Keratinocyte (primary cell): ENCODE measurements at regions not wholly inside any gene's neighbourhood (a gene's known extent, or its start where the extent isn't known, plus 50 kb on each side); places are given as distances from the start of the nearest gene placed in this dataset.

Experiments
- DNase-seq: peaks from one replicate; pipeline ENCODE4 v3.0.0-alpha.2; 2011; ENCODE audit warnings: low read depth, missing footprints, low spot score
- FAIRE-seq: peaks from 2 replicates; lab custom pipeline; 2011; peaks lifted over from hg19 to GRCh38; lab: Jason Lieb, UNC
- H2AFZ ChIP-seq: 2 replicates; pipeline ENCODE4 v1.6.0; 2012; ENCODE audit warnings: low read length, control low read depth, inconsistent platforms; ENCODE audit not compliant: control insufficient read depth
- H3K27ac ChIP-seq: 2 replicates; pipeline ENCODE4 v1.5.1; 2011; ENCODE audit warnings: low read length; ENCODE audit not compliant: control insufficient read depth, insufficient read depth
- H3K27me3 ChIP-seq: 3 replicates; pipeline ENCODE4 v1.6.0; 2011; ENCODE audit warnings: low read length; ENCODE audit not compliant: control insufficient read depth, insufficient read depth; ENCODE audit errors: extremely low read depth
- H3K36me3 ChIP-seq, 2 experiments: 2 replicates in 1 of 2; 3 replicates in 1 of 2; pipeline ENCODE4 v1.5.1; 2011; ENCODE audit warnings: low read length in 2 of 2, mild to moderate bottlenecking in 1 of 2; ENCODE audit not compliant: control insufficient read depth in 2 of 2, insufficient read depth in 2 of 2; ENCODE audit errors: extremely low read depth in 1 of 2
- H3K4me1 ChIP-seq: 3 replicates; pipeline ENCODE4 v1.5.1; 2011; ENCODE audit warnings: low read length; ENCODE audit not compliant: control insufficient read depth, insufficient read depth; ENCODE audit errors: extremely low read depth
- H3K4me2 ChIP-seq: 3 replicates; pipeline ENCODE4 v1.6.0; 2011; ENCODE audit warnings: low read depth, low read length; ENCODE audit not compliant: control insufficient read depth, insufficient read depth; ENCODE audit errors: extremely low read depth
- H3K4me3 ChIP-seq, 3 experiments: fragments of 200-600 bp in 1 of 3; sonication (generic) in 1 of 3; 2 replicates in 2 of 3; 3 replicates in 1 of 3; pipeline ENCODE4 v1.5.1; 2011 to 2016; ENCODE audit warnings: low read length in 3 of 3, mild to moderate bottlenecking in 3 of 3, control low read depth in 2 of 3, inconsistent platforms in 1 of 3, low read depth in 1 of 3, mixed read lengths in 1 of 3, mixed run types in 1 of 3, moderate library complexity in 1 of 3; ENCODE audit not compliant: control insufficient read depth in 2 of 3, insufficient read depth in 2 of 3; ENCODE audit errors: extremely low read depth in 1 of 3
- H3K79me2 ChIP-seq: 2 replicates; pipeline ENCODE4 v1.6.0; 2012; ENCODE audit warnings: low read length; ENCODE audit not compliant: control insufficient read depth, insufficient read depth
- H3K9ac ChIP-seq: 3 replicates; pipeline ENCODE4 v1.6.0; 2011; ENCODE audit warnings: low read length; ENCODE audit not compliant: control insufficient read depth, insufficient read depth; ENCODE audit errors: extremely low read depth
- H3K9me1 ChIP-seq: 3 replicates; pipeline ENCODE4 v1.6.0; 2011; ENCODE audit warnings: low read length; ENCODE audit not compliant: control insufficient read depth, insufficient read depth; ENCODE audit errors: extremely low read depth
- H3K9me3 ChIP-seq: 2 replicates; pipeline ENCODE4 v1.5.1; 2012; ENCODE audit warnings: low read depth, low read length; ENCODE audit not compliant: control insufficient read depth
- H4K20me1 ChIP-seq: 3 replicates; pipeline ENCODE4 v1.6.0; 2011; ENCODE audit warnings: low read length; ENCODE audit not compliant: control insufficient read depth, insufficient read depth; ENCODE audit errors: extremely low read depth
- CTCF ChIP-seq, 3 experiments: IDR thresholded peaks in 1 of 3; conservative IDR thresholded peaks in 1 of 3; optimal IDR thresholded peaks in 1 of 3; 2 replicates in 2 of 3; 3 replicates in 1 of 3; pipeline versions ENCODE3 to v1.5.1; 2011; ENCODE audit warnings: low read length in 3 of 3, mild to moderate bottlenecking in 3 of 3, moderate library complexity in 2 of 3, control low read depth in 1 of 3, inconsistent platforms in 1 of 3; ENCODE audit not compliant: insufficient read depth in 2 of 3; ENCODE audit errors: extremely low read depth in 1 of 3
- EZH2 ChIP-seq: IDR thresholded peaks from one replicate; pipeline ENCODE4 v1.6.1; 2012; ENCODE audit warnings: inconsistent platforms, mild to moderate bottlenecking, low read length, moderate library complexity
- dilution Hi-C: fragments of 300-500 bp; cut with MboI; formaldehyde crosslinking; loops from one replicate; pipeline ENCODE4 v1.7.0; 2020; ENCODE audit warnings: low sequenced_read_pairs; ENCODE audit not compliant: extremely low pct_ligation_motif_present

DNA sequence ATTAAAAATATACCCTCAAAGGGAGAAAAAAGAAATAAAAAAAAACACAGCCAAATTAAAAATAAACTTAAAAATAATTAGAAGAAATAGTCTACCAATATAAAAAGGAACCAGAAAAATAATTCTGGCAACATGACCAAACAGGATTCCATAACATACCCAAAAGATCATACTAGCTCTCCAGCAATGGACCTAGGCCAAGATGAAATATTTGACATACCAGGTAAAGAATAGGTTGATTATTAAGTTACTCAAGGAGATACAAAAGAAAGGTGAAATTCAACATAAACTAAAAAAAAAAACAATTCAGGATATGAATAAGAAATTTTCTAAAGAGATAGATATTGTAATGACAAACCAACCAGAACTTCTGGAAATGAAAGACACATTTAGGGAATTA lies 121.3 kb upstream of the SCAF11 start:
- peaks cover 25% of the 10 kb centered on the region for H3K4me1 ChIP-seq
- no peaks in the 10 kb centered on the region for H3K9me1 ChIP-seq
- DNase-seq (no peak), FAIRE-seq (no peak)
- H3K4me2 ChIP-seq, result no peak overlapping the region
- H3K9ac ChIP-seq, result no peak overlapping the region
- H3K9me3 ChIP-seq, result no peaks in the 10 kb centered on the region
- no peaks in the 10 kb centered on the region for H3K27me3 ChIP-seq
- H3K36me3 ChIP-seq, result no peaks in the 10 kb centered on the region
- no peaks in the 10 kb centered on the region for H4K20me1 ChIP-seq
- H3K4me3 ChIP-seq, result no peak overlapping the region
- no peak overlapping the region for H2AFZ ChIP-seq
- no peak overlapping the region for H3K27ac ChIP-seq
- no peak for TF ChIP-seq CTCF (optimal IDR thresholded peaks at IDR 0.05 in 1 of 3, IDR thresholded peaks at IDR 0.05 in 1 of 3, conservative IDR thresholded peaks at IDR 0.05 in 1 of 3; ENCODE audit: extremely low read depth in 1 of 3, insufficient read depth in 2 of 3, low read length in 3 of 3)
- TF ChIP-seq EZH2, result no peak
- dilution Hi-C loops, result no loop called here
- H3K79me2 ChIP-seq, result no peaks in the 10 kb centered on the region

DNA sequence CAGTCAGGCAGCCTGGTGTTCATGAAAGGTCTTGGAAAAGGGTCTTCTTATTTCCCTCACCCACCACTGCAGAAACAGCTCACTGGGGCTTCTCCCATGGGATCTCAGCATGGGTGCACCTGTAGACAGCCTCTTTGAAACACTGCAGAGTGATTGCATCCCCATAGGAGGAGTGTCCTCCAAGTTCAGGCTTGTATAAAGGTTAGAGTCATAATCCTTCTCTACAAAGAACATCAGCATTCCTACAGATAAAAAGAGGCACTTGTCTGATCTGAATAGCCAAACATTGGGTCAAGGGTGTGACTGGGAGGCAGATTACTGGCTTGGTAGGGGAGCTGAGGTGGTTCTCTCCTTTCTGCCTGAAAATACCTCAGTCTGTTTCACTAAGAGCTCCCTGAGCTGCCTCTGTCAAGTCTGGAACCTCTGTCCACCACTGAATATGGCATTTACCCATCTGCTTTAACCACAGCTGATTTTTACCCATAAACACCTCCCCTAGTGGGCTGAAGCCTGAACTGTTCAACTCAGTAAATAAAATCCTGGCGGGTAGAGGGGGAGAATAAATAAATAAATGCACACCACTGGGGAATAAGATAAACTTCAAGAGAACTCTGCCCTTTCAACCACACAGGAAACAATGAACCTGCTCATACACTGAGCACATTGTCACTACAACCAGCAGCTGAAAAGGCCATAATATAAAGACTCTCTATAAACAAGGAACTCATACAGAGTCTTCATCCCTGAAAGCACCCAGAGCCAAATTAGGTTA lies 120.7 kb upstream of the SCAF11 start:
- Histone ChIP-seq H3K4me2 (no peak overlapping the region), H3K9me3 (no peaks in the 10 kb centered on the region), H3K36me3 (no peaks in the 10 kb centered on the region), H3K9me1 (no peaks in the 10 kb centered on the region), H3K4me1 (peaks cover 25% of the 10 kb centered on the region), H3K79me2 (no peaks in the 10 kb centered on the region), H4K20me1 (no peaks in the 10 kb centered on the region), H3K9ac (no peak overlapping the region), H3K27ac (no peak overlapping the region), H3K4me3 (no peak overlapping the region), H3K27me3 (no peaks in the 10 kb centered on the region), H2AFZ (no peak overlapping the region)
- DNase-seq (no peak), FAIRE-seq (peak; percentile 96)
- TF ChIP-seq EZH2 (no peak), CTCF (optimal IDR thresholded peaks at IDR 0.05 in 1 of 3, IDR thresholded peaks at IDR 0.05 in 1 of 3, conservative IDR thresholded peaks at IDR 0.05 in 1 of 3; ENCODE audit: extremely low read depth in 1 of 3, insufficient read depth in 2 of 3, low read length in 3 of 3) (peak in 2 of 3 experiments; percentile 32 to 42)
- dilution Hi-C loops, result no loop called here
